Effector memory CD8-positive, alpha-beta T cell (primary cell): ENCODE measurements at regions not wholly inside any gene's neighbourhood (a gene's known extent, or its start where the extent isn't known, plus 50 kb on each side); places are given as distances from the start of the nearest gene placed in this dataset.
"Not testable (repeated sequence)": the region's sequence is repeated elsewhere in the genome, so short reads cannot be mapped to it uniquely, and the experiment has no call there.

Experiments
- ATAC-seq: fragments of 150-1000 bp; cut with Tn5 transposase; replicated peaks from 2 replicates; pipeline ENCODE4 v1.10.0; 2021; ENCODE audit warnings: mild to moderate bottlenecking, moderate library complexity
- DNase-seq, 3 experiments: peaks; one replicate each; pipeline ENCODE4 v3.0.0; 2021
- H3K27ac Mint-ChIP-seq, 2 donors: one replicate each; pipeline ENCODE4 v1.8.0; 2022; ENCODE audit warnings: mild to moderate bottlenecking in 2 of 2, mixed read lengths in 2 of 2, moderate library complexity in 2 of 2
- H3K27me3 Mint-ChIP-seq, 2 donors: one replicate each; pipeline ENCODE4 v1.8.0; 2022; ENCODE audit warnings: mixed read lengths in 2 of 2
- H3K36me3 Mint-ChIP-seq: one replicate; pipeline ENCODE4 v1.8.0; 2022; ENCODE audit warnings: mild to moderate bottlenecking, moderate library complexity, mixed read lengths; ENCODE audit not compliant: insufficient read depth
- H3K4me1 Mint-ChIP-seq, 2 donors: one replicate each; pipeline ENCODE4 v1.8.0; 2022; ENCODE audit warnings: low read depth in 2 of 2, mixed read lengths in 2 of 2
- H3K4me3 Mint-ChIP-seq, 2 donors: one replicate each; pipeline ENCODE4 v1.8.0; 2022; ENCODE audit warnings: mild to moderate bottlenecking in 2 of 2, mixed read lengths in 2 of 2, moderate library complexity in 2 of 2
- H3K9me3 Mint-ChIP-seq, 2 donors: one replicate each; pipeline ENCODE4 v1.8.0; 2022; ENCODE audit warnings: mixed read lengths in 2 of 2

DNA sequence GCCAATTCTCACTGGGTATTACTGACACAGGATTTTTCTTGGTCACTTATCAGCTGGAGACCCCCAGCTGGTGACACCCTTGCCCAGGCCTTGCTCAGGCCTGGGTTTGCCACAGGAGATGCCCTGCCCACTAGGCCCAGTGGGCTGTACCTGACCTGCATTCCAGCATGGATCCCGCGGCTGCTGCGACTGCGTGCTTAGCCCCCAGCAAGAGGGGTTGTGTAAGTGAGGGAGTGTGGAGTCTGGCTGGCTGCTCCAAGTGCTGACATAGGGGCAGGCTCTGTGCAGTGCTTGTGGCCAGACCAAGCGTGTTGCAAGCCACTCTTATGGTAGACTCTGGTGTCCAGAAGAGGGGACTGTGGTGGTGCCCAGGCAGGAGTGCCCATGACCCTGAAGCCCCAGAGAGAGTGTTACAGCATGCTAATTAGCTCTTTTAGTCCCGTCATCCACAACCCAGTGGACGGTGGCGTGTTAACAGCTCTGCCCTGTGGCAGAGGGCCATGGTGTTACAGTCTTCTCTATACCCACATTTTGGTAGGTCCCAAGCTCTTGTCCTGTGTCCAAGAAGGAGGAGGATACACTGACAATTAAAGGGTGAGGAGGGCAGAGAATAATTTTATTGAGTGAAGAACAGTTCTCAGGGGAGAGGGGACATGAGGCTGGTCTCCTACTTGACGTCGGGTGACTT lies 491.7 kb upstream of the MEIS1 start:
- no peak for DNase-seq
- Mint-ChIP-seq H3K27me3 (no peaks in the 10 kb centered on the region), H3K27ac (no peak overlapping the region), H3K36me3 (no peaks in the 10 kb centered on the region), H3K9me3 (peaks cover 2 to 8% of the 10 kb centered on the region in 2 donors), H3K4me3 (no peak overlapping the region), H3K4me1 (no peaks in the 10 kb centered on the region)
- ATAC-seq = no peak

DNA sequence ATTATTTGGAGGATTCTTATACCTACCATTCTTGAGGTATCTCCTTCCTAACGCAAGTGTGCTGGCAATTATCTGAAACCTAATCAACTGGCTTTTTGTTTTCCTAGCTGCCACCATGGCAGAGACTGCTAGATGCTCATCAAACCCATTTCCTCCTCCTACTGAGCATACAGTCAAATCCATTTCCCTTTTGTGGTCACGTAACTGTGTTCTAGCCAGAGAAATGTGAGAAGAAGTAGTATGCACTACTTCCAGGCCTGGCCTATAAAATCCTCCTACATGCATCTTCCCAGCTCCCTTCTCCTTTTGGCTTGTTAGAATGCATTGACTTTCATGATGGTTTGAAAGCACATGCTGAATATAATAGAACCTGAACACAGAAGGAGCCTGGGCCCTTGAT lies 494.1 kb upstream of the MEIS1 start:
- H3K4me3 Mint-ChIP-seq = no peak overlapping the region
- H3K36me3 Mint-ChIP-seq = no peaks in the 10 kb centered on the region
- ATAC-seq (no peak), DNase-seq (no peak)
- H3K27ac Mint-ChIP-seq = no peak overlapping the region
- H3K27me3 Mint-ChIP-seq = no peaks in the 10 kb centered on the region
- peaks cover 0 to 2% of the 10 kb centered on the region in 2 donors for H3K9me3 Mint-ChIP-seq
- H3K4me1 Mint-ChIP-seq = no peaks in the 10 kb centered on the region

DNA sequence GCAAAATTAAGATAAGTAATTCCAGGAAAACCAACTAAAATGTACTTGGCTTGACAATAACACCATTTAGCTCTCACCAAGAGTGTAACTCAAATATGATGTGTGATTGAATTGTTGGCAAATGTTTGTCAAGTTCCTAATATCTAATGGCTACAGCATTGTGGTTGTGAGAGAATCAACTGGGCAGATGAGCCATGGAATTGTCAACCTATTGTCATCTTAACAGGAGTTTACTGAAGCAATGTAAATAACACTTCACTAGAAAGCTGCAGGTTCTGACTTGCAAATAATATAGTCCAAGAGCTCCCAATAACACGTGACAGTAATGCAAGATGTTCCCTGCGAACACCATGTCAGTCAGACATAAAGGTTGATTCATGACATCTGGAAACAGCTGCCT lies 495.2 kb upstream of the MEIS1 start:
- no peaks in the 10 kb centered on the region for H3K36me3 Mint-ChIP-seq
- H3K27ac Mint-ChIP-seq = no peak overlapping the region
- H3K27me3 Mint-ChIP-seq = no peaks in the 10 kb centered on the region
- H3K4me1 Mint-ChIP-seq = no peaks in the 10 kb centered on the region
- no peak for ATAC-seq
- no peak overlapping the region for H3K4me3 Mint-ChIP-seq
- H3K9me3 Mint-ChIP-seq = peaks cover 0 to 2% of the 10 kb centered on the region in 2 donors
- no peak for DNase-seq

DNA sequence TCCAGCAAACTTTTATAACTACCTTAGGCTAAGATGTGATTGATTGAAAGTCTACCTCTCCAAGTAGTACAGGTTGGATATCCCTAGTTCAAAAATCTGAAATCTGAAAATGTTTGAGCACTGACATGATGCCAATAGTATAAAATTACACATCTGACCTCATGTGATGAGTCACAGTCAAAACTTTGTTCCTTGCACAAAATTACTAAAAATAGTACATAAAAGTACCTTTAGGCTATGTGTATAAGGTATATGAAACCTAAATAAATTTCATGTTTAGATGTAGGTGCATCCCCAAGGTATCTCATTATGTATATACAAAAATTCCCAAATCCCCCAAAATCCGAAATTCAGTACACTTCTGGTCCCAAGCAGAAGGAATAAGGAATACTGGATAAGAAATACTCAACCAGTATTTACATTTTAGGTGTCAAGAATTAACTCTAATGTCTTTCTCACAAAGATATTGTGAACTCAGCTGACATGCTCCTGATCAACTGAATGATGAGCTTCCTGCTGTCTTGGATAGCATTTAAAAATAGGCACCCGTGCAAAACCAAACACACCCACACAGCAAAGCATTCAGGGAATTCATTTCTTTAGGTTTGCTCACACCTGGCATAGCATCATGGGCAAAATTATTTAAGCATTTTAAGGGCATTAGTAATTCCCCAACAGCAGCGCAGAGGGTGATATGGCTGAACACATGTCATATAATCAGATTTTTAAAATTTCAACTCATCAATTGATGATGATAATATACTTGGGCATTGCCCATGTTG lies 497.4 kb upstream of the MEIS1 start:
- no peaks in the 10 kb centered on the region for H3K4me1 Mint-ChIP-seq
- H3K27ac Mint-ChIP-seq = no peak overlapping the region
- no peak for DNase-seq
- H3K9me3 Mint-ChIP-seq = peaks cover 0 to 2% of the 10 kb centered on the region in 2 donors
- no peak for ATAC-seq
- no peaks in the 10 kb centered on the region for H3K27me3 Mint-ChIP-seq
- H3K4me3 Mint-ChIP-seq = no peak overlapping the region
- H3K36me3 Mint-ChIP-seq = no peaks in the 10 kb centered on the region

DNA sequence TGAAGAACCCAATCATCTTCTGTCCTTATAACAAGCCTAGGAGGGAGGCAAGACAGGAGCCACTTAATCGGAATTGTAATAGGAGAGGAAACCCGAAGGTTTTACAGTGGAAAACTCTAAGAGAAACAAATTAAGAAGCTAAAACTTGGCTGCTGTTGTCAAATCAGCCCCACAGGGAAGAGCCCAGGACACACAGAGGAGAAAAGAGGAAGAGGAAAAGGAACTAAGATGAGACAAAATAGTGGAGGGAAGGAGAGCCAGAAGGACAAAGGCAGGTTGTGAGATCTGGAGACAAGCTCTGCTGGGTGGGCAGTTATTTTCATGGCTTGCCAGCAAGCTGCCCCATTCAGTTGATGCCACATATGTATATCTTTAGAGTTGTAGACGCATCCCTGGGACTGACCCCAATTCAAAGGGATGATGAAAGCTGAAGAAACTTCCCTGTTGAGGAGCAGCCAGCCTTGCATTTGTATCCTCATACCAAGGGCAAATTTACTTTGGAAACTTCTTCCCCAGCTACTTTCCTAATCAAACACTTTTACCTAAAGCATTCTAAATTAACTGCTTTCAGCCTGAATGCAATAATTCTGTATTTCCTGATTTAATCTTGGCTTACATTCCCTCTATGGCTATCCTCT lies 499.8 kb upstream of the MEIS1 start:
- Mint-ChIP-seq H3K27me3 (no peaks in the 10 kb centered on the region), H3K4me3 (no peak overlapping the region), H3K4me1 (no peaks in the 10 kb centered on the region), H3K36me3 (no peaks in the 10 kb centered on the region), H3K27ac (no peak overlapping the region), H3K9me3 (peaks cover 0 to 2% of the 10 kb centered on the region in 2 donors)
- ATAC-seq = no peak
- DNase-seq = no peak

DNA sequence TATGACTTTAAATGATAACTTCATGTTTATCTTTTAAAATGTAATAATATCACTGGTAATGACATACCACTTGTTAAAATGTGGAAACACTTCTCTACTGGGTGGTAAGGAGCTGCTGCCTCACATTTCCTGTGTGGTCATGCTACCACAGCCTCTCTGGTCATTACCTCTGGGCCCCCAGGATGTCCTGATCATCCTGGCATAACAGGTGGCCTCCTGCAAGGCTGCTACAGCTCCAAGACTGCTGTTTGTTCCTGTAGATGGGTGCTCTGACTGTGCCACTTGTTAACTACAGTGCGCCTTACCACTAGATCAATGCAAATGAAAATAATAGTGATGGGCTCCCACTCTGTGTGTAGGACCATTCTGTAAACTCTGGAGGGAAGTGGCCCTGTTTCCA lies 500.2 kb upstream of the SPRED2 start:
- no peak for ATAC-seq
- H3K4me3 Mint-ChIP-seq = no peak overlapping the region
- H3K36me3 Mint-ChIP-seq = no peaks in the 10 kb centered on the region
- H3K9me3 Mint-ChIP-seq = peaks cover 0 to under 1% of the 10 kb centered on the region in 2 donors
- no peaks in the 10 kb centered on the region for H3K27me3 Mint-ChIP-seq
- H3K4me1 Mint-ChIP-seq = no peaks in the 10 kb centered on the region
- DNase-seq = no peak
- H3K27ac Mint-ChIP-seq = no peak overlapping the region

DNA sequence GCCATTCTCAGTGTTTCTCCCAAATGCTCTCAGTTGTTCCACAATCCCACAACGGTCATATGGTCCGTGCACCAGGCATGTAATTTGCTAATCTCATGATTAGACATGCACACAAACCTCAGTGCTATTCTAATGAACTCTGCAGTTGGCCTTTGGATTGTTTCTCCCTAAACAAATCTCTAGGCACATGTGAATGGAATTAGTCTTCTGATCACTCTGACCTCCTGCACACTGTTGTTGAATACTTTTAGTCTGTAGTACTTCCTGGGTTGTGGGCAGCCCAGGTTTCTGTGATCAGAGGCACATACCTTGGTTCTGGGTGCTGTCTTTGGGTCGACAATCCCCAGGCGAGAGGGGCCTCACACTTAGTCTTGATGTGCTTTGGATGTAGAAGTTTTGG lies 498.7 kb upstream of the SPRED2 start:
- Mint-ChIP-seq H3K9me3 (peaks cover 0 to 7% of the 10 kb centered on the region in 2 donors), H3K27me3 (no peaks in the 10 kb centered on the region), H3K4me1 (no peaks in the 10 kb centered on the region), H3K4me3 (no peak overlapping the region), H3K36me3 (no peaks in the 10 kb centered on the region), H3K27ac (no peak overlapping the region)
- DNase-seq (no peak), ATAC-seq (no peak)

DNA sequence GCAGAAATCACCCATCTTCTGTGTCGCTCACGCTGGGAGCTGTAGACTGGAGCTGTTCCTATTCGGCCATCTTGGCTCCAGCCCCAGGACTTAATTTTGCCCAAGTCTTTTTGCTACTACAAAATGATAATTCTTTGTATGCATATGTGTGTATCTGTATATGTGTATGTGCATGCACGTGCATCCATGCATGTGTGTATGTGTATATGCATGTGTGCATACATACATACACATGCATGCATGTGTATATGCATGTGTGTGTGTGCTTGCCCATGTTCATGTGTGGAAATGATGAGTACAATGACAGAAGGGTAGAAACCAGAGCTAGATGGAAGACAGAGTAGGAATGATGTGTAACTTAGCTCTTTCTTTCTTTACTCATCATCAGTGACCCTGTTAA lies 497.9 kb upstream of the SPRED2 start:
- Mint-ChIP-seq H3K27ac (no peak overlapping the region), H3K27me3 (no peaks in the 10 kb centered on the region), H3K4me3 (no peak overlapping the region), H3K36me3 (no peaks in the 10 kb centered on the region), H3K4me1 (no peaks in the 10 kb centered on the region), H3K9me3 (peaks cover 0 to 7% of the 10 kb centered on the region in 2 donors)
- DNase-seq (no peak), ATAC-seq (no peak)

DNA sequence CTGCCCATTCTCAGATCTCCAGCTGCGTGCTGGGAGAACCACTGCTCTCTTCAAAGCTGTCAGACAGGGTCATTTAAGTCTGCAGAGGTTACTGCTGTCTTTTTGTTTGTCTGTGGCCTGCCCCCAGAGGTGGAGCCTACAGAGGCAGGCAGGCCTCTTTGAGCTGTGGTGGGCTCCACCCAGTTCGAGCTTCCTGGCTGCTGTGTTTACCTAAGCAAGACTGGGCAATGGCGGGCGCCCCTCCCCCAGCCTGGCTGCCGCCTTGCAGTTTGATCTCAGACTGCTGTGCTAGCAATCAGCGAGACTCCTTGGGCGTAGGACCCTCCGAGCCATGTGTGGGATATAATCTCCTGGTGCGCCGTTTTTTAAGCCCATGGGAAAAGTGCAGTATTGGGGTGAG lies 497.3 kb upstream of the SPRED2 start:
- not testable (repeated sequence) for H3K27ac Mint-ChIP-seq, H3K27me3 Mint-ChIP-seq, H3K4me3 Mint-ChIP-seq, ATAC-seq, DNase-seq, H3K4me1 Mint-ChIP-seq, H3K36me3 Mint-ChIP-seq, H3K9me3 Mint-ChIP-seq

DNA sequence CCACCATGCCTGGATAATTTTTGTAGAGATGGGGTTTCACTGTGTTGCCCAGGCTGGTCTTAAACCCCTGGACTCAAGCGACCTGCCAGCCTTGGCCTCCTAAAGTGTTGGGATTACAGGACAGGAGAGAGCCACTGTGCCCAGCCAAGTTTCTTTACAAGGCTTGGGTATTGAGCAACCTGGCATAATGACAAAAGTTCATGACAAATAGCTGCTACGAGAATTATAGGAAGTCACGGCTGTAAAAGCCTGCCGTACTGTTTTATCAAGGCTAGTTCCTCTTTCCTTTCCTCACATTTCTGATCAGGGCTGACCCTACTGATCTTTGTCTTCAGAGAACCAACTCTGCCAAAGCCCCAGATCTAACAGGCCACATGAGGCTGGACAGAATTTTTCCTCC lies 490.4 kb upstream of the SPRED2 start:
- DNase-seq (no peak), ATAC-seq (no peak)
- no peaks in the 10 kb centered on the region for H3K4me1 Mint-ChIP-seq
- no peak overlapping the region for H3K4me3 Mint-ChIP-seq
- no peaks in the 10 kb centered on the region for H3K36me3 Mint-ChIP-seq
- peaks cover 2 to 14% of the 10 kb centered on the region in 2 donors for H3K9me3 Mint-ChIP-seq
- H3K27ac Mint-ChIP-seq = no peak overlapping the region
- H3K27me3 Mint-ChIP-seq = no peaks in the 10 kb centered on the region

DNA sequence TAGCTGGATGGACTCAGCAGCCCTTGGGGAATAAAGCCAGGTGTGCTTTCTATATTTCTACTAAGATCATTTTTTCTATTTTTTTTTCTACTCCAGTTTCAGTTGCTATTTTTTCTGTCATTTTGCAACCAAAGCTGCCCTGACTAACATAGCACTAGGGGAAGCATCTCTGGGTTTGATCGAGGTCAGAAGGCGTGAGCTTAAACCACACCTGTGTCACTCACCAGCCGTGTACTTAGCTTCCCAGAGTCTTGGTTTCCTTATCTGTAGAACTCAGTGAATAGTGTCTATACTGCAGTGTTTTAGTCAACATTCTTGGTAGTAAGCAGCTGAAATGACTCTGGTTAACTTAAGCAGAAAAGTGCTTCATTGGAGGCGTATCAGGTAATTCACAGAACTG lies 489.6 kb upstream of the SPRED2 start:
- Mint-ChIP-seq H3K4me1 (no peaks in the 10 kb centered on the region), H3K36me3 (no peaks in the 10 kb centered on the region), H3K27me3 (no peaks in the 10 kb centered on the region), H3K4me3 (no peak overlapping the region), H3K9me3 (peaks cover 2 to 8% of the 10 kb centered on the region in 2 donors), H3K27ac (no peak overlapping the region)
- no peak for DNase-seq
- ATAC-seq = no peak

DNA sequence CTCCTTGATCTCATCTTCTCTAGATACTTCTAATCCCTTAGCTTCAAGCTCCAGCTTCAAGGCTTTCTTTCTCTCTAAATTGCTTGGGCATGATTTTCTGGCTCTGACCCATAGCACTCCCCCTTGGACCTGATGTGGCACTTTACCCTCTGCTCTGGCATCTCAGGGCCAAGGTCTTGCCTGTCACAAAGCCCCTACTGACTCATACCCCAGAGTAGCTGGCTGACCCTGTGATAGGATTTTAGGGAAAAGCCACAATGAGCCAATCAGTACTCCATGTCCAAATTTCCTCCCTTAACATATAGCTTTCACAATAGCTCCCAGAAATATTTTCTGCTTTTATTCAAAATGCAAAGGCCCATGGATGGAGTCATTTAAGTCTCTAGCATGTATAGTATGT lies 488.7 kb upstream of the SPRED2 start:
- H3K27ac Mint-ChIP-seq = no peak overlapping the region
- H3K4me3 Mint-ChIP-seq = no peak overlapping the region
- no peaks in the 10 kb centered on the region for H3K36me3 Mint-ChIP-seq
- H3K4me1 Mint-ChIP-seq = no peaks in the 10 kb centered on the region
- H3K27me3 Mint-ChIP-seq = no peaks in the 10 kb centered on the region
- H3K9me3 Mint-ChIP-seq = peaks cover 2 to 7% of the 10 kb centered on the region in 2 donors
- ATAC-seq (no peak), DNase-seq (no peak)

DNA sequence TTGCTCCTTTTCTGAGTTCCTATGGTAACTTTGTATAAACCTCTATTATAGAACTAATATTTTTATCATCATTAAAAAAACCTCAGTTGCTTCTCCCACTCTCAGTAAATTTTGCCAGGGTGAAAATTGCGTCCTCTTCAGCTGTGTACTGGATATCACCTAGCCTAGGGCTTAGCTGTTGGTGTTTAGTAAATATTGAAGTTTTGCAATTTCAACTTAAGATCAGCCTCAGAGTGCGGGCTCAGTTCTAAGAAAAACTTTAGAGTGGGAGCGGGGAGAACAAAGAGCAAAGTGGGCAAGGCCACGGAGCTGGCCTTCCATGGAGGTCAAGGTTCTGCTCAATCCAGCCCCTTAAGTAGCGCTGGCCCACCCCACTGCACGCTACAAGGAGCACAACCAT lies 488.3 kb upstream of the SPRED2 start:
- Mint-ChIP-seq H3K27ac (no peak overlapping the region), H3K9me3 (peaks cover 2 to 7% of the 10 kb centered on the region in 2 donors)

More for the DNA sequence above, 488.3 kb upstream of the SPRED2 start:
- H3K27me3 Mint-ChIP-seq = no peaks in the 10 kb centered on the region
- H3K36me3 Mint-ChIP-seq = no peaks in the 10 kb centered on the region
- no peak overlapping the region for H3K4me3 Mint-ChIP-seq
- DNase-seq = no peak
- H3K4me1 Mint-ChIP-seq = no peaks in the 10 kb centered on the region
- no peak for ATAC-seq
